NCI-H2107 treated with DMSO at 0.1 percent for 48 hours (cell line): ENCODE measurements at regions not wholly inside any gene's neighbourhood (a gene's known extent, or its start where the extent isn't known, plus 50 kb on each side); places are given as distances from the start of the nearest gene placed in this dataset.
"Not testable (repeated sequence)": the region's sequence is repeated elsewhere in the genome, so short reads cannot be mapped to it uniquely, and the experiment has no call there.

Experiments
- DNase-seq: peaks from one replicate; lab custom pipeline; 2025; ENCODE audit not compliant: unreplicated experiment; lab: John Stamatoyannopoulos, UW

GRCh38 chr5:143635146-143635752, 176.7 kb upstream of the HMHB1 start:
- DNase-seq = no peak

- no peak for DNase-seq
Observed at GRCh38 chr5:143634689-143635088, 177.3 kb upstream of the HMHB1 start.

GRCh38 chr5:143629871-143630659, 181.9 kb upstream of the HMHB1 start:
- DNase-seq = no peak

- DNase-seq = not testable (repeated sequence)
Observed at GRCh38 chr5:143625048-143625447, 186.9 kb upstream of the HMHB1 start.

GRCh38 chr5:143624465-143624864, 187.5 kb upstream of the HMHB1 start:
- no peak for DNase-seq

- DNase-seq = no peak
Observed at GRCh38 chr5:143619040-143619439, 192.9 kb upstream of the HMHB1 start.

- DNase-seq = no peak
Observed at GRCh38 chr5:143618141-143618540, 193.8 kb upstream of the HMHB1 start.

GRCh38 chr5:143614831-143615230, 197.1 kb upstream of the HMHB1 start:
- no peak for DNase-seq

GRCh38 chr5:143613329-143613728, 198.6 kb upstream of the HMHB1 start:
- DNase-seq = no peak

- no peak for DNase-seq
Observed at GRCh38 chr5:143610946-143611345, 201.0 kb upstream of the HMHB1 start.

GRCh38 chr5:143606043-143606752, 202.7 kb upstream of the NR3C1 start:
- DNase-seq = no peak

GRCh38 chr5:143605403-143606005, 202.0 kb upstream of the NR3C1 start:
- DNase-seq = no peak

GRCh38 chr5:143601917-143602333, 198.4 kb upstream of the NR3C1 start:
- no peak for DNase-seq

GRCh38 chr5:143601357-143601756, 197.9 kb upstream of the NR3C1 start:
- DNase-seq = no peak

GRCh38 chr5:143600396-143601075, 197.1 kb upstream of the NR3C1 start:
- DNase-seq = no peak

- no peak for DNase-seq
Observed at GRCh38 chr5:143599474-143599873, 196.0 kb upstream of the NR3C1 start.

GRCh38 chr5:143596824-143597223, 193.3 kb upstream of the NR3C1 start:
- DNase-seq = no peak

- no peak for DNase-seq
Observed at GRCh38 chr5:143594902-143595818, 191.7 kb upstream of the NR3C1 start.

GRCh38 chr5:143593723-143594122, 190.2 kb upstream of the NR3C1 start:
- no peak for DNase-seq

- DNase-seq = no peak
Observed at GRCh38 chr5:143592648-143593047, 189.2 kb upstream of the NR3C1 start.
